GM12873 (cell line): ENCODE measurements at regions not wholly inside any gene's neighbourhood (a gene's known extent, or its start where the extent isn't known, plus 50 kb on each side); places are given as distances from the start of the nearest gene placed in this dataset.

Source experiments
- TF ChIP-seq, protein P1 (sequence below): IDR thresholded peaks from 2 replicates; pipeline ENCODE4 v1.5.1; 2012; ENCODE audit warnings: low read depth, mild to moderate bottlenecking, moderate library complexity, low read length, control low read depth; ENCODE audit not compliant: insufficient read depth; ENCODE audit errors: missing control alignments

- TF ChIP-seq, protein P1, sequence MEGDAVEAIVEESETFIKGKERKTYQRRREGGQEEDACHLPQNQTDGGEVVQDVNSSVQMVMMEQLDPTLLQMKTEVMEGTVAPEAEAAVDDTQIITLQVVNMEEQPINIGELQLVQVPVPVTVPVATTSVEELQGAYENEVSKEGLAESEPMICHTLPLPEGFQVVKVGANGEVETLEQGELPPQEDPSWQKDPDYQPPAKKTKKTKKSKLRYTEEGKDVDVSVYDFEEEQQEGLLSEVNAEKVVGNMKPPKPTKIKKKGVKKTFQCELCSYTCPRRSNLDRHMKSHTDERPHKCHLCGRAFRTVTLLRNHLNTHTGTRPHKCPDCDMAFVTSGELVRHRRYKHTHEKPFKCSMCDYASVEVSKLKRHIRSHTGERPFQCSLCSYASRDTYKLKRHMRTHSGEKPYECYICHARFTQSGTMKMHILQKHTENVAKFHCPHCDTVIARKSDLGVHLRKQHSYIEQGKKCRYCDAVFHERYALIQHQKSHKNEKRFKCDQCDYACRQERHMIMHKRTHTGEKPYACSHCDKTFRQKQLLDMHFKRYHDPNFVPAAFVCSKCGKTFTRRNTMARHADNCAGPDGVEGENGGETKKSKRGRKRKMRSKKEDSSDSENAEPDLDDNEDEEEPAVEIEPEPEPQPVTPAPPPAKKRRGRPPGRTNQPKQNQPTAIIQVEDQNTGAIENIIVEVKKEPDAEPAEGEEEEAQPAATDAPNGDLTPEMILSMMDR, result no peak
Observed at GRCh38 chr1:29592261-29592615, 355.9 kb downstream of the PTPRU start.

DNA sequence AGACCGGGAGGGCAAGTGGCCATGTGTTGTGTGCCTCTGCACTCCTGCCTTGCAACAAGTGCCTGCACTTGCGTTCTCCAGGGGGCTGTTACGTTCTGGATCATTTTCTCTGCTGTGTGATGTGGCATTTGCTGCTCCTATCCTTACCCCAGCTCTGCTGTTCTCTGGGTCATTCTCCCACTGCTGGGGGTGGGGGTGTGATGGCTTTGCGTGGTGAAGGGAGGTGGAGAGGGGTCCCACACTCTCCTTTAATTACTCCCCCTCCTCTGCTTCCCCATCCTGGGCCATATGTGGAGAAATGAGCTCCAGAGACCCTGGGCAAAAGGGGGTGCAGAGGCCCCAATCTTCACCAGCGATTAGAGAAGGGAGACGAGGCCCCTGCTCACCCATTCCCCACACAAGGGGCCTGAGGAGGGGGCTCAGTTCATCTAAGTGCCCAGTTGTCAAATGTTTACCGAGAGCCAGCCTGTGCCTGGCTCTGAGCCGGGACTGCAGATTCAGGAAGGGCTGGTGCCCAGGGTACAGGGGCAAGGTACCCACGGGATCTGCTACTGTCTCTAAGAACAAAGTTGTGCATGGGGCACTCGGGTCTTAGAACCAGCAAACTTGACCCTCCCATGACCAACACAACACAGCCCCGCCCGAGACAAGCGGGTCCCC, 355.4 kb downstream of the PTPRU start:
- TF ChIP-seq, protein P1, result no peak

GRCh38 chr1:29590583-29591565, 354.6 kb downstream of the PTPRU start:
- TF ChIP-seq, protein P1, result no peak

GRCh38 chr1:29586991-29587745, 350.8 kb downstream of the PTPRU start:
- TF ChIP-seq, protein P1, result no peak

DNA sequence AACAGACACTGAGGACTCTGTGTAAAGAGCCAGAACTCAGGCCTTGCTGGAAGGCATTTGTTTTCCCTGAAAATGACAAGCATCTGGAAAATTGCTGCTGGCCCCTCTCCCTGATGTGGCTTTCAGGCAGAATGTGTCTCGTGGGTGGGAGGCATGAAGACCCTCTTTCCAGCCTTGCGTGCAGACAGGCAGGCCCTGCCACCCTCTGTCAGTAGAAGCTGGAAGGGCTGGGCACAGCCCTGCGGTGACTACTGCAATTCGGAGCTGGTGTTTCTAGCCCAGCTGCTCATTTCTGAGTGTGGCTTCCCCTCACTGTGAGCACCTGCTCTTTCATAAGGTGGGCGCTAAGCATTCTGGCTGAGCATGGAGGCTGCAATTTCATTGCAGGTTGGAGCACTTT, 349.9 kb downstream of the PTPRU start:
- TF ChIP-seq, protein P1, result no peak

DNA sequence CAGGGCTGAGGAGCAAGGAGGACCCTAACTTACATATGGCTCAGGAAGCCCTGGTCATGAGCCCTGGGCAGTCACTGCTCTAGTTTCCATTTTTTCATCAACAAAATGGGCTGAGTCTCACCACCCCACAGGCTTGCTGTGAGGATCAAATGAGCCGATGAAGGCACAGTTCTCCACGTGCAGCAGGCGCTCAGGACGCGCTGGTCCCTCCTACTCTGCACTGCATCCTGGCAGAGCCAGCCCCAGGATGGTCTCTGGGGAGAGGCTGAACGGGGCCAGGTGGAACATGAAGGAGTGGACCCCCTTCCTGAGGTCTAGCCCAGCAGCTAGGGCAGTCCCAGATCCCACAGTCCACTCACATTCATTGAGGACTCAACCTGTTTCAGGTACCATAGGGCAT, 349.3 kb downstream of the PTPRU start:
- TF ChIP-seq, protein P1, result no peak

GRCh38 chr1:29585201-29585600, 348.9 kb downstream of the PTPRU start:
- TF ChIP-seq, protein P1, result no peak
